ENCODE measurements at regions not wholly inside any gene's neighbourhood (a gene's known extent, or its start where the extent isn't known, plus 50 kb on each side); places are given as distances from the start of the nearest gene placed in this dataset.

GRCh38 chr10:89100680-89101079 is 106.4 kb downstream of the CH25H start:
- 75% methylated on average over 4 of the region's 4 CpGs for WGBS (ENCODE audit: insufficient coverage, low coverage, low lambda C conversion rate, missing lambda C conversion rate)
- Histone ChIP-seq H3K27me3 (no peaks in the 10 kb centered on the region), H3K27ac (no peak overlapping the region), H3K4me3 (no peak overlapping the region), H3K4me1 (no peaks in the 10 kb centered on the region), H3K36me3 (no peaks in the 10 kb centered on the region), H3K9me3 (no peaks in the 10 kb centered on the region)
- ATAC-seq (no peak), DNase-seq (no peak)
- intact Hi-C loops (cut with DNase I), result no loop called here
- TF ChIP-seq POLR2A (IDR thresholded peaks at IDR 0.05), result no peak
- TF ChIP-seq, protein P1, sequence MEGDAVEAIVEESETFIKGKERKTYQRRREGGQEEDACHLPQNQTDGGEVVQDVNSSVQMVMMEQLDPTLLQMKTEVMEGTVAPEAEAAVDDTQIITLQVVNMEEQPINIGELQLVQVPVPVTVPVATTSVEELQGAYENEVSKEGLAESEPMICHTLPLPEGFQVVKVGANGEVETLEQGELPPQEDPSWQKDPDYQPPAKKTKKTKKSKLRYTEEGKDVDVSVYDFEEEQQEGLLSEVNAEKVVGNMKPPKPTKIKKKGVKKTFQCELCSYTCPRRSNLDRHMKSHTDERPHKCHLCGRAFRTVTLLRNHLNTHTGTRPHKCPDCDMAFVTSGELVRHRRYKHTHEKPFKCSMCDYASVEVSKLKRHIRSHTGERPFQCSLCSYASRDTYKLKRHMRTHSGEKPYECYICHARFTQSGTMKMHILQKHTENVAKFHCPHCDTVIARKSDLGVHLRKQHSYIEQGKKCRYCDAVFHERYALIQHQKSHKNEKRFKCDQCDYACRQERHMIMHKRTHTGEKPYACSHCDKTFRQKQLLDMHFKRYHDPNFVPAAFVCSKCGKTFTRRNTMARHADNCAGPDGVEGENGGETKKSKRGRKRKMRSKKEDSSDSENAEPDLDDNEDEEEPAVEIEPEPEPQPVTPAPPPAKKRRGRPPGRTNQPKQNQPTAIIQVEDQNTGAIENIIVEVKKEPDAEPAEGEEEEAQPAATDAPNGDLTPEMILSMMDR (IDR thresholded peaks at IDR 0.05), result no peak

GRCh38 chr10:89097226-89097625 is 106.6 kb downstream of the FAS start:
- Histone ChIP-seq H3K4me1 (no peaks in the 10 kb centered on the region), H3K27me3 (no peaks in the 10 kb centered on the region), H3K9me3 (no peaks in the 10 kb centered on the region), H3K4me3 (no peak overlapping the region), H3K27ac (no peak overlapping the region), H3K36me3 (no peaks in the 10 kb centered on the region)
- TF ChIP-seq, protein P1 (IDR thresholded peaks at IDR 0.05), result no peak
- no peak for TF ChIP-seq POLR2A (IDR thresholded peaks at IDR 0.05)
- DNase-seq (no peak), ATAC-seq (no peak)
- 95% methylated on average over 2 of the region's 2 CpGs for WGBS (ENCODE audit: insufficient coverage, low coverage, low lambda C conversion rate, missing lambda C conversion rate)
- intact Hi-C loops (cut with DNase I), result no loop called here

DNA sequence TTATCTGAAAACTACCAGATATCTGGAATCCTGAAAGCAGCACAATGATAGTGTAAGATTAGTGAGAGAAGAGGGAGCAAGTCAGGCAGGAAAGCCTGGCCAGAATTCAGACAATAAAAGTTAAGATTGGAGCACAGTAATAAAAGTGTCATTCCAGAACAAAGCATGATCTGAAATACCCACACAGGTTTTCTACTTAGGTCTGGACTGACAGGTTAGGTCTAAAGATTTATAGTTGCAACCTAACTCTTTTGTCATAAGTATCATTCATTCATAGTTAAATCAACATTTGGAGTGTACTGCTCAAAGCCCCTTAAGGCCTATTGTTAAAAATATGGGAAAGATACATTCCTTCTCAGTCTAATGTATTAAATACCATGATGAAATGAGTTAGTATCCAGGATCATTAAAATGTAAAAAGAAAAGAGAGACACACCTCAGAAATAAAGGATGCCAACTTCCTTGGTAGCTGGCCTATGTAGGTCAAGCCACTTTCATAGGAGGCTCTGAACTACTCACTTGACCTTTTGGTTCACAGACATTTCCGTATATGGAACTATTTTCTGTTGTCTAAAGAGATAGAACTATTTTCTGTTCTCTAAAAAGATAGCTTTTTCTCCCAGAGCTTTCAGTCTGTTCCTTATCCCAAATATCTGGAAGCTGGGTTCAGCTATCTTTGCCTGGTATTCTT is 105.2 kb downstream of the FAS start:
- Histone ChIP-seq H3K36me3 (no peaks in the 10 kb centered on the region), H3K9me3 (no peaks in the 10 kb centered on the region), H3K27ac (no peak overlapping the region), H3K27me3 (no peaks in the 10 kb centered on the region), H3K4me3 (no peak overlapping the region), H3K4me1 (no peaks in the 10 kb centered on the region)
- intact Hi-C loops (cut with DNase I), result no loop called here
- WGBS (ENCODE audit: insufficient coverage, low coverage, low lambda C conversion rate, missing lambda C conversion rate), result 47% methylated on average over 1 of the region's 1 CpG
- ATAC-seq, result no peak
- TF ChIP-seq POLR2A (IDR thresholded peaks at IDR 0.05), result no peak
- TF ChIP-seq, protein P1 (IDR thresholded peaks at IDR 0.05), result no peak
- DNase-seq, result no peak

DNA sequence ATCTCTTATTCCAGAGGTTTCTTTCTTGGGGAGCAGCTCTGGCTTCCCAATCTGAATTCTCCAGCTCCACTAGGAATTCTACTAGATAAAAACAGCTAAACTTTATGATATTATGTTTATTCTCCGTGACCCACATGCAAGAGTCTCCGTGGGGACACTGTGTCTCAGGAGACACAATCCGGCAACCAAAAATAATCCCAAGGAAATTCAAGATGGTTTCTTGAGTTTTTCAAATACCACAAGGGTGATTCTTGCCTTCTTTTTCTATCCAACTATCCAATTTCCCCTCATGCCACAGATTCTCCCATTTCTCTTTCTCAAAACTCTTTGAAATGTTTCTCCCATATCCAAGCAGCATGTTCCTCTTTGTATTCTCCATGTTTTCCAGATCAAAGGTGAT is 103.1 kb downstream of the FAS start:
- no peak for ATAC-seq
- intact Hi-C loops (cut with DNase I), result no loop called here

More for the DNA sequence above, 103.1 kb downstream of the FAS start:
- no peak overlapping the region for H3K4me3 ChIP-seq
- no peak for TF ChIP-seq POLR2A (IDR thresholded peaks at IDR 0.05)
- TF ChIP-seq, protein P1 (IDR thresholded peaks at IDR 0.05), result no peak
- no peaks in the 10 kb centered on the region for H3K9me3 ChIP-seq
- H3K36me3 ChIP-seq, result no peaks in the 10 kb centered on the region
- 76% methylated on average over 2 of the region's 3 CpGs for WGBS (ENCODE audit: insufficient coverage, low coverage, low lambda C conversion rate, missing lambda C conversion rate)
- H3K27ac ChIP-seq, result no peak overlapping the region
- H3K4me1 ChIP-seq, result no peaks in the 10 kb centered on the region
- no peaks in the 10 kb centered on the region for H3K27me3 ChIP-seq
- DNase-seq, result no peak
